GM19463 (cell line): ENCODE measurements at regions not wholly inside any gene's neighbourhood (a gene's known extent, or its start where the extent isn't known, plus 50 kb on each side); places are given as distances from the start of the nearest gene placed in this dataset.
A peak's percentile ranks its signal among the peaks of the same experiment; 100 is the strongest.

Experiments used
- ATAC-seq: cut with Tn5 transposase; IDR thresholded peaks from one replicate; pipeline ENCODE4 v1.9.1; 2021; ENCODE audit warnings: mild to moderate bottlenecking, moderate library complexity; ENCODE audit not compliant: unreplicated experiment

DNA sequence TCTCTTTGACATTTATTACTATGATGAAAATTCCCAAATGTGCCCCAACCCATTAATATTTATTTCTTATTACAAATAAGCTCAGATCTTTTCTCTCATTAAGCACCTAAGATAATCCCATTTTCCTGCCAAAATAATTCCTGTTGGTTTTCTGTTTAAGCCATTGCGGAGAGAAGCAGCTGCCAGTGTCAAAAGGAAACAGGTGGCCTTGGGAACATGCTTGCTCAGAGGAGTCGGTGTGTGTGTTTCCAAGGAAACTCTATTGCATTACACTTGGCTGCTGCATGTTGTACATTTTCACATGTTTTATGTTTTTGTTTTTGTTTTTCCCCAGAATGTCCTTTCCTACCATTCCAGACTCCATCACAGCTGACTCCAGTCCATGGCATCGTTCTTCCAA lies 56.4 kb downstream of the CD24 start:
- ATAC-seq, result no peak

DNA sequence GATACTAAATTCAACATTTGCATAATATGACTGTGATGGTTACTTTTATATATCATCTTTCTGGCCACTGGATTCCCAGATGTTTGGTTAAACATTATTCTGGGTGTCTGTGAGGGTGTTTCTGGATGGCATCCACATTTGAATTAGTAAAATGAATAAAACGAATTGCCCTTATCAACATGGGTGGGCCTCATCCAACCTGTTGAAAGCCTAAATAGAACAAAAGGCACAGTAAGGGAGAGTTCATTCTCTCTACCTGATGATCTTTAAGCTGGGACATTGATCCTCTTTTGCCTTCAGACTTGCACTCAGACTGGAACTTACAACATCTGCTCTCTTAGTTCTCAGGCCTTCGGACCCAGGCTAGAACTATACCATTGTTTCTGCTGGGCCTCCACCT lies 57.6 kb downstream of the CD24 start:
- ATAC-seq, result no peak

DNA sequence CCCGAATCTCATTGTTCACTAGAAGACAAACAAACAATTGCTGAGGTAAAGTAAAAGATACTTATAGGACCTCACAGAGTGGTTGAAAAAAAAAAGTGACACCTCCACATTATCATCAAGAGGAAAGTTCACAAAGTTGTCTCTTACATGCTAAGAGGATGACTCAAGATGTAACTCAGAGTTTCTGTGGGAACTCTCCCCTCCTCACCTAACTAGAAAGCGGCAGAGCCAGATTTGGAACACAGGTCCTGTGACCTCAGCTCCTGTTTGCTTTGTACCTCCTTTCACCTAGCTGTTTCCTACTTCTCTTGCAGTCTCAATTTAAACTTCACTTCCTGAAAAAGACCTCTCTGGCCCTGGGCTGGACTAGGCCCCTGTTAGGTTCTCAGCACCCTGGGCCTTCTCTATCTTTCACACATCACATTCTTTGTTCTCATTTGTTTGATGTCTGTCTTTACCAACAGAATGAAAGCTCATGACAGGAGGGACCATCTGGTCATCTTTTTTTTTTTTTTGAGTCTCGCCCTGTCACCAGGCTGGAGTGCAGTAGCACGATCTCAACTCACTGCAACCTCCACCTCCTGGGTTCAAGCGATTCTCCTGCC lies 60.8 kb downstream of the CD24 start:
- peak; percentile 90 for ATAC-seq

DNA sequence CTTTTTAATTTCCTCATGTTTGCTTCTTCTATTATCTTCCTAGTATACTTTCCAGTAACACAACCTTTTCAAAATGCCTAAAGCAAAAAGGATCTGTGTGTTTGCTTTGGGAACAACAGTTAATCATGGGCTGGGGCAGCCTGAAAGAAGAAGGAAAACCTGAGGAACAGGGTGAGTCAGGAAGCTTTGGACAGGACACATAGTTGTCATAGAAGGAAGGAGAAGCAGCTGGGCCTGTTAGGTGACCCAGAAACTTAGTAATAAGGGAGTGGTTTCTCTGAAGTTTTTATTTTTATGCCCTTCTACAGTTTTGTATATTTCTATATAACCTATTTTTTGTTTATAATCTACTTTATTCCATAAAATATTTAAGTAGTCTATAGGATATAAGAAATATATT lies 61.4 kb downstream of the CD24 start:
- ATAC-seq, result no peak

DNA sequence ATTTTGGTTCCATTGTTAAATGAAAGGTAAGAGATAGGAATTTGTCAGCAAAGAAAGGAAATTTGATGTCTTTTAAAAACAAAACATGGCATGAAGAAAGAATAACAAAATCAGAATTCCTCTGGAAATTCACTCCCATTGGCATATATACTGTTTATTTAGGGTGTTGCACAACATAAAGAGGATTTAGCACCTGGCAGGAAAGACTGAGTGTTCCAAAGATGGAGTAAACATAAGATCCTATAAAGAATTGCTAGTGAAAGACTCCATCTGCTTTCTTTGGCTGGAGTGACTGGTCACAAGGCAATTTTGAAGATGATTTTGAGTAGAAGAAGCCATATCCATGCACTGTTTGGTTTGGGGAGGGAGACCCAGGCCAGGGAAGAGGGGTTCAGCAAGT lies 62.4 kb downstream of the CD24 start:
- ATAC-seq, result no peak

DNA sequence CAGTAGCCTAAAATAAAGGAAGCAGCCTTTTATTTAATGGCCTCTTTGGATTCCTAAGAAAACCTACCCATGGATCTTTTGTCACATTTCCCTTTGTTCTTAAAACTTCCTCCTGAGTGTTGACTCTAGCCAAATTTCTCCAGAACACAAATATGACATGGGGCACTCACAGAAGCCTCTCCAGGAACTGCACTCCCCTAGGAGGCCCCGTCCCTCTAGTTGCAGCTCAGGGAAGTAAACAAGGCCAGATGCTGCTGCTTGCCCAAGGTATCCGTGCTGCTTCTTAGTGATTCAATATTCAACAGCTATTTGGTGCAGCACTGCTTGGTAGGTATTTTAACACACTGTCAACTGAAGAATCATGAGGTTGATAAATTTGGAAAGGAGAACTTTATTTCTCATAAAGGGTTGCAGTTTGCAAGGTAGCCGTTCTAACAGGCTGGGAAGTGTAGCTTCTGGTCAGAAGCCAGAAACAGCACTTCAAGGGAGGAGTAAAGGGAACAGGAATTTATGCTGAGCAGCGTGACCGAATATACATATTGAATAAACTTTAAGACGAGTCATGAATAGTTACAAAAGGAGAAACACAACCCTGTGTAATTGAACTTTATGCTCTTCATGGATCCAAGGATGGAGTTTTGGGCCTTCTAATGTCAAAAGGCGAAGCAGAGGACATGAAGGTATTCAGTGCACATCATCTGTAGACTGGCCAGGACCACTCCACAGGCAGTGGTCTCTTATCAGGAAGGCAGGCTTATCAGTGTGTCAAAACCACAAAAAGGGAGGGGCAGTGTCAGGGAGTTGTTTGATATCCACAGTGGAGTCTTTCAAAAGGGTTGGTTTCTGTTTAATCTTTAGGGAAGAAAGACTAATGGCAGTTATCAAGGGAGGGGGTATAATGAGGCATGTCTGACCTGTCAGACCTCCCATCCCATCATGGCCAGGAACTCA lies 63.3 kb downstream of the CD24 start:
- no peak for ATAC-seq

DNA sequence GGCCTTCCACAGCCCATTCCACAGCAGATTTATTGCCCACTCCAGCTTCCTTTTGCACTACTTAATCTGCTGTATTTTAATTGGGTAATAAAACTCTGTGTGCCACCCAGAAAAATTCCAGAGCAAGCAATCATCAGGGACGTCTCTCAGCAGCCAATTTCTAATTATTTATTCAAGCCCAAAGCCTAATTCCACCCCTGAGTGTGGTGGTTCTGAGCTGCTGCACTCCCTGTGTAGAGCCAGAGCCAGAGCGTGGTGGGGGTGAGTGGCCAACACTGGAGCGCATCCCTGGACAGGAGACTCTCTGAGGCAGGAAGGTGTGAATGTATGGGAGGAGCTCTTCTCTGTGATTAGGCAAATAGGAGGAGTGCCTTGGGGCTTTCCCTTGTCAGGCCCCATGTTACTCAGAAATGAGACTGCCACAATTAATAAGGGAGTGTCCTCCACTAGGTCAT lies 66.1 kb downstream of the CD24 start:
- ATAC-seq, result no peak

DNA sequence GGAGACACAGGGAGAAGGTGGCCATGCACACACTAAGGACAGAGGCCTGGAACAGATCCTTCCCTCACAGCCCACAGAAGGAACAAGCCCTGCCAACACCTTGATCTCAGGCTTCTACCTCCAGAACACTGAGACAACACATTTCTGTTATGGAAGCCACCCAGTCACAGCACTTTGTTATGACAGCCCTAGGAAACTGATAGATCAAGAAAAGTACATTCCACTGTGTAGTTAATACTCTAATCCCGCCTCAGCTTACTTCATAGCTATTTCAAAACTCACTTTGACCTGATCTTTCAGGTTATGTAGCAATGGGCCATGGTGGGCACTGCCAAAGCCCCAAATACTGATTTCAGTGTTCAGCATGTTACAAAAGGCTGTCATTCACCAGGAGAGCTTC lies 66.8 kb downstream of the CD24 start:
- ATAC-seq, result no peak

DNA sequence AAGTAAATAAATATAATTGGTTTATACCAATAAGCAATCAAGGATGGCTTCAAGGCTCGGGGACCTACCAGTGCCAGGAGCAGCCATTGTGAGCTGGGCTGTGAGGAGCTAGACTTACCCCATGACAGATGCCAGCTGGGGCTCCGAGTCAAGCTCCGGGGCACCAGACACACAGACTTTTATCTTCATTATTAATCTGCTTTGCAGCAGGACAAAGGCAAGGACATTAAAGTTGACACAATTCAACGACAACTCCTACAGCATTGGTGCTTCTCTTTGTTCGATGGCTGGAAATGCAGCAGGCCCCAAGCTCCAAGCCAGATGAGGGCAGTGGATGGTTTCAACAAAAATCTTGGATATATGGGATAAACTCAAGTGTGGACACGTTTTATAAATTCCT lies 68.3 kb downstream of the CD24 start:
- no peak for ATAC-seq

DNA sequence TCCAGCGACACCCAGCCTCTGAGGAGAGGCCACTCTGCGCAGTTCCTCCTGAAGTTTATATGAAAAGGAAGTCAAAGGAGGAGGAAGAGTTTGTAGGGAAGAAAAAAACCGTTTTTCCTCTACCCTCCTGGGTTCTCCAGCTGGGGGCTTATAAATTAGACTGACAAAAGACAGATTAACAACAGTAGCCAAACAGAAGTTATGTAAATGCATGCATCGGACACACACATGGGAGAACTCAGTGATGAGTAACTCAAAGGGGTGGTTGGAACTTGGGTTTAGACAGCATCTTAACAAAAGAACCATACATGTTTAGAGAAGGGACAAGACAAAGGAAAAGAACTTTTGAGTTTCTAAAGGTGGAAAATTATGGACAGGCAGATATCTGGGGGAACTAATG lies 71.2 kb downstream of the CD24 start:
- ATAC-seq, result no peak

DNA sequence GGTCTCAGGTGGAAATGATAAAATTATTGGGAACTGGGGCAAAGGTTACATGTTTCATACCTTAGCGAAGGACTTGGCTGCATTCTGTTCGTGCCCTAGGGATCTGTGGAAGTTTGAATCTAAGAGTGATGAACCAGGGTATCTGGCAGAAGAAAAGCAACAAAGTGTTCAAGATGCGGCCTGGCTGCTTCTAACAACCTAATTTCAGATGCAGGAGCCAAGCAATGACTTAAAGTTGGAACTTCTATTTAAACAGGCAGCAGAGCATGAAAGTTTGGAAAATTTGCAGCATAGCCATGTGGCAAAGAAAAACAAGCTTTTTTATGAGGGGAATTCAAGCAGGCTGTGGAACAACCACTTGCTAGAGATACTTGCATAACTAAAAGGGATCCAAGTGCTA lies 73.5 kb downstream of the CD24 start:
- ATAC-seq, result no peak

DNA sequence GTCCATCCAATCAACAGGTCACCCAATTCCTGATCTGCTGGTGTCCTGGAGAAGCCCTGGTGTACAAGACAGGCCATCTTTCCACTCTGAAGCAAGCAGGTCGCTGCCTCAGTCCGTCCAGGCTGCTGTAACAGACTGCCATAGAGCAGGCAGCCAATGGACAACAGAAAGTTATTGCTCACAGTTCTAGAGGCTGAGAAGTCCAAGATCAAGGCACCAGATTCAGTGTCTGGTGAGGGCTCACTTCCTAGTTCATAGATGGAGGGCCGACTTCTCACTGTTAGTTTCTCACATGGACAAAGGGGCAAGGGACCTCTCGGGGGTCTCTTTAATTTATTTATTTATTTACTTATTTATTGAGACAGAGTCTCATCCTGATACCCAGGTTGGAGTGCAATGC lies 74.8 kb downstream of the CD24 start:
- no peak for ATAC-seq

DNA sequence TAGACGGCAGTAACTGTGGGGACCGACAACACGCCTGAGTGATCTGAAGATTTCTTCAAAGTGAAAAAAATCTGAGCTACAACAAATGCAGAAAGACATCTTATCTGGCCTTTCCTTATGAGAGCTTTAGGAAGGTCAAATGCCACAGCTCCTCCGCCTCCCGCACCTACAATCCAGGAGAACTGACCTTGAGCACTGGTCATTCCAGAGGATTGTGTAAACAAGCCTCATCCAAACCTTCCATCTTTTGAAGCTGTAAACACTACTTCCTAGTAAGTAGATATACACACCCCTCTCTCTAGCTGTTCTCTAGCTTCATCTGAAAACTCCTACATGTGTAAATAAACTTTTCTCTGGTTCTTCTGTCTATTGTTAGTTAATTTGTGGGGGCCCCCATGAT lies 76.9 kb downstream of the CD24 start:
- ATAC-seq, result no peak

DNA sequence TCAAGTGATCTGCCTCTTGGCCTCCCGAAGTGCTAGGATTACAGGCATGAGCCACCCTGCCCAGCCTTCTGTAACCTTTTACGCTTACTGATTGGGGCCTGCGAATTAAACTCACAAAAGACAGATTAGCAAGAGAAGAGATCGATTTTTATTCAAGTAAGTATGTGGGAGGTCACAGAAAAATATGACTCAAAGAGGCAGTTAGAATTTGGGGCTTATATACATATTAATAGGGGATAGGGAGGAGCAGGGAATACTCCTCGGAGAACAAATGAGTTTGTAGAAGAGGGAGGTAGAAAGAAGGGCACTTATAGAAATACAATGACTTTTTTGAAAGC lies 78.9 kb downstream of the CD24 start:
- no peak for ATAC-seq

DNA sequence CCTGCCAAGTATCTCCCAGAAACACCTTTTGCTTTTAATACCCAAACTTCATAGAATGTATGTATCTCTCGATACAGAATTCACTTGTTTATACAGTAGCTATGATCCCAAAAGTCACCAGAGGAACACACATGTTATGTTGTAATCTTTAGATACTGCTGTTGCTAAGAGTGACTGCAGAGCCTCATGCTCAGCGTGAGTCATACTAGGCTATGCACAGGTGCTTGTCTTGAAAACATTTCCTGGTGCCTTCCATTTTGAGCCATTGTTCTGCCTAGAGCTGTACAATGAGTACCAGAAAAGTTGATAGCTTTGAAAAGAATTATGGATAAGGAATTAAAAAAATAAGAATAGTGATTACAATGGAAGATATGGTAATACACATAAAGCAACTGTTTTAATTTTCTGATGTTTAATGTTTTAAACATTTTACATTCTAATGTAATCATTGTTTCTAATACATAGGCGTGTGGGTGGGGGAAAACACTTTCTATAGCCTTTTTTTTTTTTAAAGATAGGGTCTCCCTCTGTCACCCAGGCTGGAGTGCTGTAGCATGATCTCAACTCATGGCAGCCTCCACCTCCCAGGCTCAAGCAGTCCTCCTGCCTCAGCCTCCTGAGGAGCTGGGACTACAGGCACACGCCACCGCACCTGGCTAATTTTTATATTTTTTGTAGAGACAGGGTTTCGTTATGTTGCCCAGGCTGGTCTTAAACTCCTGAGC lies 79.4 kb downstream of the CD24 start:
- no peak for ATAC-seq

DNA sequence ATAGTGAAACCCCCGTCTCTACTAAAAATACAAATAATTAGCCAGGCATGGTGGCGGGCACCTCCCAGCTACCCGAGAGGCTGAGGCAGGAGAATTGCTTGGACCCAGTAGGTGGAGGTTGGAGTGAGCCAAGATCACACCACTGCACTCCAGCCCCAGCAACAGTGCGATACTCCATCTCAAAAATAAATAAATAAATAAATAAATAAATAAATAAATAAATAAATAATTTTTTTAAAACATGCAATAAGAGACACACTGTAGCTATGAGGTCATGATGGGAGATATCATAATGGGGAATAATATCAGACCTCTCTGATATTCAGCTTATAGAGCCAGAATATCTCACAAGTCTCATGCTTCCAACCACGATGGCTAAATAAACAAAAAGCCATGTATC lies 82.3 kb downstream of the CD24 start:
- ATAC-seq, result no peak

DNA sequence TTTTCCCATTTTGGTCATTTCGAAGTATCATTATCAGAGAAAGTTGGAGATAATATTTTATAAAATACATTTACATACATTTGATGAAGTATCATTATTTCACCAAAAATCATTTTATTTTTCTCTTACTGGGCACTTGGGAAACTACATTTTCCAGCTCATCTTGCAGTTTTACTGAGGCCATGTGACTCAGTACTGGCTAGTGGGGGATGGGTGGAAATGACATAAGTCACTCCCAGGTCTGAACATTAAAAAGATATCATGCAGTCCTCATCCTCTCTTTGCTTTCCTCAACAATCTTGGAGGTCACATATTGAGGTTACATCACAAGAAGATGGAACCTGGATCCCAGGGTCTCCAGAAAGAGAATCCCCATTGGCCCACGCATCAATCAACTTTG lies 84.1 kb downstream of the CD24 start:
- no peak for ATAC-seq

DNA sequence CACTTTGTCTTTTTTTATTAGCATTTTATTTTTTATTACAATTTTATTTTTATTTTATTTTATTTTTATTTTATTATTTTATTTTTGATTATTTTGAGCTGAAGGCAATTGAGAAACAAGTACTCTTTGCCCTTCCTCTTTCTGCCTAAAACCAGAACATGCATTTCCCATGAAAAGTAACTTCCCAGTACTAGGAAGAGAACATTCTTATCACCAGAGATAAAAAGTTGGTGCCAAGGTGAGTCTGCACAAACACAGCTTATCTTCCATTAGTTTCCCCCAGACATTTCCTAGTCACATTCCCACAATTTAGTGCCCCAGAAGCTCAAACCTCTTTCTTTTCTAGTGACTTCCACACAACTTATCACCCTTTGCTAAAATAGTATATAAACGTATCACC lies 84.8 kb downstream of the CD24 start:
- no peak for ATAC-seq

DNA sequence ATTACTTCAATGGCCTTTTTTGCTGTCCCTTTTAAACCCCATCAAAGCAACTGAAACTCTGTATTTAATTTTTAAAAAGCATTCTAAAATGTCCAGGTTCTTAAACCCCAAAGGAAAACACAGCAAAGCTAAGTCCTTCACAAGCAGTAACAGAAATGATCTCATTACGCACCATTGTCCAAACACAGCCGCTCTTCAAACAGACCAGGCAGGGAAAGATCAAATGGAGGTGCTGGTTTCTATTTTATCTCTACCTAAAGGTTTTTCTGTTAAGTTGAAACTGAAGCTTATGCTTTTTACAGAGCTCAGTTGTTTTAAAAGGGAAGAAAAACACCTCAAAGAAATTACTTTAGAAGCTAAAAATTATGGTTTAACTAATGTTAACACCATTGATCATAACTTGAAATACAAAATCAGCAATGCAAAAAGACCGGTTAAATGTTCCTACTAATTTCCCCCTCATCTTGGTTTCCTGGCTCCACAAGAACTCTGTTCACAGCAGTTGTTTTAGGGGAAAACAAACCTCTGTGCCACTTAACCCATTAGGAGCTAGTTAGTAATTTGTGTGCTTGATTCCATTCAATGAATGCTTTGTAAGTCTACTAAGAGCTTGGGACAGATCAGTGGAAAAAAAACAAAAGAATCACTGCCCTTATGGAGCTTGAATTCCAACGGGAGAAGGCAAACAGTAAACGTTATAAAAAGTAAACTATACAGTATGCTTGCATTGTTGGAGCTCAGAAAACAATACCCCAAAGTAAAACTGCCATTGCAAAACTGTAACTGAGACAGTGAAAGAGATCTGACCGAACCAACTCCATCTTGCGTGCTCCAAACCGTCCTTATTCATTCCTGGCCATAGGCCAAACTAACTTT lies 87.4 kb downstream of the CD24 start:
- no peak for ATAC-seq

DNA sequence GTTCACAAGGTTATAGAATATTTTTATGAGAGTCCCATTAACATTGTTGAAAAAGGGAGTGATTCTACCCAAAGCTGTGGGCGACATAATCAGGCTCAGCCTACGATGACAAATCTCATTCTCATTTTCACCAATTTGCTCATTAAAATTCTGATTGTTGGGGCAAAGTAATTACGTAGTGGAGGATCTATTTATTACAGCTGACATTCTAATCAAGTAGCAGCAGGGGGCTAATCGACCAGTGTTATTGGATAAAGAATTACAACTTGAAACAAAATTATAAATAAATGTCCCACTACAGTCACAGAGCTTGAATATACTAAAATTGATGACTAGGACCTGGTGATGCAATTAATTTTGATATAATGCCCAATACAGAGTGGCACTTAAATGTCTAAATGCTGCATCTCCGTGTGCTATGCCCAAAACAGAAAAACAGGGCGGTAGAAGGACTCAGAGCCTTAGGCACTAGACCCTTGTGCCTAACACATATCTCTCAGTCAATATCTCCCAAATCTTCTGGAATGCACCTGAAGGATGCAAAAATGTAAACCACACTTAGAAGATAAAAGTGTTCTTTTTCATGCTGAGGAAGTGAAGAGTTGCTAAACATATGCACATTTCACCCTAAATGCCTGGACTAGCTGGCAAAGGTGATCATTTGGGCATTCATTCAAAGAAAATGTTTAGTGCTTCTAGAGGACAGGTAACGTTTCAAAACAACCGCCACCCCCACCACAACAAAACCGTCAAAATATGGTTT lies 88.3 kb downstream of the CD24 start:
- no peak for ATAC-seq
